ENCODE measurements at regions not wholly inside any gene's neighbourhood (a gene's known extent, or its start where the extent isn't known, plus 50 kb on each side); places are given as distances from the start of the nearest gene placed in this dataset.

GRCh38 chr22:27534720-27535125, 266.8 kb downstream of the MN1 start:
- no peak for TF ChIP-seq EZH2 (IDR thresholded peaks at IDR 0.05; ENCODE audit: low read length)
- no peak for TF ChIP-seq CTCF (optimal IDR thresholded peaks at IDR 0.05 in 1 of 3, IDR thresholded peaks at IDR 0.05 in 1 of 3, conservative IDR thresholded peaks at IDR 0.05 in 1 of 3; ENCODE audit: extremely low read depth in 1 of 3, insufficient read depth in 2 of 3, low read length in 3 of 3)

Measured in keratinocyte (primary cell).